H1 (cell line): ENCODE measurements at regions not wholly inside any gene's neighbourhood (a gene's known extent, or its start where the extent isn't known, plus 50 kb on each side); places are given as distances from the start of the nearest gene placed in this dataset.

ENCODE experiments used
- CEBPB ChIP-seq: IDR thresholded peaks from 2 replicates; pipeline ENCODE4 v1.6.1; 2012; ENCODE audit warnings: low read depth, low read length
- GTF2F1 ChIP-seq: IDR thresholded peaks from 2 replicates; pipeline ENCODE4 v1.6.1; 2012; ENCODE audit warnings: low read depth, low read length, improper control_type of control experiment, borderline replicate concordance

DNA sequence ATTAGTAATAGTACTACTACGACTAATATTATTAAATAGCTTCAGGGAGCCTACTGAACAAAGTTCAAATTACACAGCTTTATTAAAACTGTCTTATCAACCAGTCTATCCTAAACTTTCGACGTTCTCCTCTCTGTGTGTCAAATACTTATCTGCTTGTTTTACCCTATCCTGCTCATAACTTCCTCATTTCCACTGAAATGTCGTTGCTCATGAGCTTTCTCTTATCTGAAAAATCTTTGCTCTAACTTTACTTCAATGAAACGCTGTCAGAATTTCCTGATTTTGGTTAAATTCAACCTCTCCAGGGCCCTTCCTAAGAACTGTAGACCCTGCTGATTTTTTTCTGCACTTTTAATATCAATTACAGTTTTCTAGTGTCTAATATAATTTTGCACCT lies 1431.0 kb upstream of the WWC1 start (continued):
- TF ChIP-seq GTF2F1: no peak
- TF ChIP-seq CEBPB: no peak
